A673 (cell line): ENCODE measurements at regions not wholly inside any gene's neighbourhood (a gene's known extent, or its start where the extent isn't known, plus 50 kb on each side); places are given as distances from the start of the nearest gene placed in this dataset.

Experiments used
- CTCF ChIP-seq: fragments of 300-800, 200-600 bp; sonication (generic); conservative IDR thresholded peaks from 2 replicates; pipeline ENCODE4 v1.5.1; 2017; ENCODE audit warnings: low read depth, mild to moderate bottlenecking, antibody characterized with exemption, low read length, moderate library complexity, mixed read lengths
- EZH2 ChIP-seq: fragments of 200-600 bp; sonication (generic); IDR thresholded peaks from 2 replicates; pipeline ENCODE4 v1.6.1; 2017; ENCODE audit warnings: borderline replicate concordance, low read depth, mild to moderate bottlenecking, mixed read lengths, antibody characterized with exemption, low read length; ENCODE audit not compliant: poor library complexity, severe bottlenecking

GRCh38 chr20:12022126-12022525, 104.4 kb downstream of the BTBD3 start:
- TF ChIP-seq CTCF, result no peak
- TF ChIP-seq EZH2, result no peak
